ENCODE measurements at regions not wholly inside any gene's neighbourhood (a gene's known extent, or its start where the extent isn't known, plus 50 kb on each side); places are given as distances from the start of the nearest gene placed in this dataset.
A peak's percentile ranks its signal among the peaks of the same experiment; 100 is the strongest.

GRCh38 chr20:1802385-1803060 lies 92.7 kb upstream of the SIRPA start:
- Mint-ChIP-seq H3K4me1 (peaks cover 0 to 5% of the 10 kb centered on the region in 2 donors), H3K4me3 (no peak overlapping the region), H3K27me3 (ENCODE audit: low read depth in 2 of 2) (peaks cover 42 to 82% of the 10 kb centered on the region in 2 donors), H3K36me3 (no peaks in the 10 kb centered on the region), H3K27ac (no peak overlapping the region), H3K9me3 (no peaks in the 10 kb centered on the region)
- Histone ChIP-seq H3K9me3 (ENCODE audit: control insufficient read depth, insufficient read depth, low read length) (no peaks in the 10 kb centered on the region), H3K27me3 (ENCODE audit: control insufficient read depth, insufficient read depth, low read length) (peaks cover 3% of the 10 kb centered on the region), H3K4me3 (ENCODE audit: low read length) (peak overlapping the region; percentile 26), H3K36me3 (ENCODE audit: control insufficient read depth, insufficient read depth, low read length) (no peaks in the 10 kb centered on the region), H3K27ac (ENCODE audit: low read length) (peak overlapping the region; percentile 41), H3K4me1 (ENCODE audit: control insufficient read depth, insufficient read depth, low read length) (peaks cover 14% of the 10 kb centered on the region)
- TF ChIP-seq CTCF (IDR thresholded peaks at IDR 0.05), result no peak
- ATAC-seq, result peak in 1 of 3 donors; percentile 43
- DNase-seq, result peak in 1 of 2 donors; percentile 51
- 2% methylated on average over 33 of the region's 35 CpGs for WGBS (ENCODE audit: insufficient coverage)
- intact Hi-C loops (cut with micrococcal nuclease), result no loop called here

GRCh38 chr20:1801929-1802306 lies 93.3 kb upstream of the SIRPA start:
- DNase-seq (no peak), ATAC-seq (no peak)
- Mint-ChIP-seq H3K27ac (no peak overlapping the region), H3K4me1 (peaks cover 0 to 5% of the 10 kb centered on the region in 2 donors), H3K4me3 (no peak overlapping the region), H3K27me3 (ENCODE audit: low read depth in 2 of 2) (peaks cover 39 to 78% of the 10 kb centered on the region in 2 donors), H3K9me3 (no peaks in the 10 kb centered on the region), H3K36me3 (no peaks in the 10 kb centered on the region)
- intact Hi-C loops (cut with micrococcal nuclease), result no loop called here
- peaks cover 14% of the 10 kb centered on the region for H3K4me1 ChIP-seq (ENCODE audit: control insufficient read depth, insufficient read depth, low read length)
- no peak overlapping the region for H3K4me3 ChIP-seq (ENCODE audit: low read length)
- TF ChIP-seq CTCF (IDR thresholded peaks at IDR 0.05), result no peak
- 28% methylated on average over 6 of the region's 6 CpGs for WGBS (ENCODE audit: insufficient coverage)
- H3K27me3 ChIP-seq (ENCODE audit: control insufficient read depth, insufficient read depth, low read length), result peaks cover 3% of the 10 kb centered on the region
- H3K36me3 ChIP-seq (ENCODE audit: control insufficient read depth, insufficient read depth, low read length), result no peaks in the 10 kb centered on the region
- H3K9me3 ChIP-seq (ENCODE audit: control insufficient read depth, insufficient read depth, low read length), result no peaks in the 10 kb centered on the region
- H3K27ac ChIP-seq (ENCODE audit: low read length), result no peak overlapping the region

- Mint-ChIP-seq H3K27me3 (ENCODE audit: low read depth in 2 of 2) (peaks cover 39 to 79% of the 10 kb centered on the region in 2 donors), H3K4me1 (peaks cover 0 to 5% of the 10 kb centered on the region in 2 donors), H3K9me3 (no peaks in the 10 kb centered on the region), H3K36me3 (no peaks in the 10 kb centered on the region), H3K27ac (no peak overlapping the region), H3K4me3 (no peak overlapping the region)
- ATAC-seq (no peak), DNase-seq (no peak)
- intact Hi-C loops (cut with micrococcal nuclease), result no loop called here
- 79% methylated on average over 4 of the region's 5 CpGs for WGBS (ENCODE audit: insufficient coverage)
- Histone ChIP-seq H3K9me3 (ENCODE audit: control insufficient read depth, insufficient read depth, low read length) (no peaks in the 10 kb centered on the region), H3K4me3 (ENCODE audit: low read length) (no peak overlapping the region), H3K27ac (ENCODE audit: low read length) (no peak overlapping the region), H3K27me3 (ENCODE audit: control insufficient read depth, insufficient read depth, low read length) (peaks cover 3% of the 10 kb centered on the region), H3K36me3 (ENCODE audit: control insufficient read depth, insufficient read depth, low read length) (no peaks in the 10 kb centered on the region), H3K4me1 (ENCODE audit: control insufficient read depth, insufficient read depth, low read length) (peaks cover 14% of the 10 kb centered on the region)
- TF ChIP-seq CTCF (IDR thresholded peaks at IDR 0.05), result no peak
Observed at GRCh38 chr20:1801225-1801928, 93.8 kb upstream of the SIRPA start.

Measured in natural killer cell (primary cell).